HUDEP-2 (cell line): ENCODE measurements at regions not wholly inside any gene's neighbourhood (a gene's known extent, or its start where the extent isn't known, plus 50 kb on each side); places are given as distances from the start of the nearest gene placed in this dataset.
"Not testable (repeated sequence)": the region's sequence is repeated elsewhere in the genome, so short reads cannot be mapped to it uniquely, and the experiment has no call there.

Experiments used
- DNase-seq, 76 experiments: peaks; one replicate each; lab custom pipeline; 2025; ENCODE audit not compliant: unreplicated experiment in 76 of 76; lab: John Stamatoyannopoulos, UW

DNA sequence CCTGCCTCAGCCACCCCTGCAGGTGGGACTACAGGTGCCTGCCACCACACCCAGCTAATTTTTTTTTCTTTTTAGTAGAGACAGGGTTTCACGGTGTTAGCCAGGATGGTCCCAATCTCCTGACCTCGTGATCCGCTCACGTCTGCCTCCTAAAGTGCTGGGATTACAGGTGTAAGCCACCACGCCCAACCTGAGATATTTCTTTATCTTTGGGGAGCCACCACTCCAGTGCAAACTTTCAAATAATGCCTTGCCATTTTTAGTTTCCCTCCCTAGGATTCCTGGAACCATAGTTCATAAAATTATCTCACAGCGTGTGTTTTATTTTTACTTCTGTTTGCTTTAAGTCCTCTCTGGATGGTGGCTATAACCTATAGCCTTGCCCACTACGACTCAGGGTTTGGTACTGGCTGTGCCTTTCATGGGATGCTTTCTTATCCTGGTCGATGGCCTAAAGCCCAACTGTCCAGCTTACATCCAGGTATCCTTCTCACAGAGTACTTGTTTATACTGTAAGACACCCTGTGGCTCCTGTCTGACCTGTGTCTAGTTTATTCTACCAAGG lies 374.7 kb upstream of the NPAP1 start:
- DNase-seq = not testable (repeated sequence)

- not testable (repeated sequence) for DNase-seq
Measured at GRCh38 chr15:24301999-24302398, 373.6 kb upstream of the NPAP1 start.

DNA sequence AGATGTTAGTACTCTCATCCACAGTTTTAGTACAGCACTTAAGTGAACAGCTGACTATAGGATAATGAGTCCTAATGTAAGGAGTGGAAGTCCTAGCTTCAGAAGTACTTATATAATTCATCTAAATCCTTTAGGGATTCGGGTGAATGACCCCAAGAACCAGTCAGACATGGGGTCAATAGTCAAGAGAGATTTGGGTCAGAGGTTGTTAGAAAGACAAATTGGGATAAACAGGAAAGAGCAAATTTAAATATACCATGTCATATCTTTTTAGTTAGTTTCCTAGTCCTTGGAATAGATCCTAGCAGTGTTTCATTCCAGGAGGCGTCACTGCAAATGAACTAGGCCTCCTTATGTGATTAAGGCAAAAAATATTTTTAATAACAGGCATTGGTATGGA lies 370.8 kb upstream of the NPAP1 start:
- not testable (repeated sequence) for DNase-seq

GRCh38 chr15:24305643-24306042 lies 369.9 kb upstream of the NPAP1 start:
- not testable (repeated sequence) for DNase-seq

- not testable (repeated sequence) for DNase-seq
Measured at GRCh38 chr15:24309700-24310099, 365.9 kb upstream of the NPAP1 start.

DNA sequence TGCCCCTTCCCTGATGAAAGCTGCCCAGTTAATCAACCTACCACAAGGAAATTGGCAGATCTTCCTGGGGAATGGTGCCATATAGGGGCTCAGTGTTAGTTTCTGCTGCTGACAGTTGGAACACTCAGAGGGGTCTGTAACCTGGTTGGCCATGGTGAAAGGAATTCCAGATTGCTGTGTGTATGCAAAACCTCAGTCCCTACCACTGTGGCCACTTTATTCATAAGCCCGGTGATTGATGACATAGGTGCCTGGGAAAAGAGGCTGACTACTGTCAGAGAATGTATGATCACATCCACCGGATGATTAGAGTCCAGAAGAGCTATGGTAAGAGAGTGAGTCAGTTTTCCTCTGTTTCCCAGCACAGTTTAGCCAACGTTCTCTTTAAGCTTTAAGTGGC lies 363.9 kb upstream of the NPAP1 start:
- DNase-seq = not testable (repeated sequence)

- DNase-seq = not testable (repeated sequence)
Measured at GRCh38 chr15:24316326-24316725, 359.2 kb upstream of the NPAP1 start.

DNA sequence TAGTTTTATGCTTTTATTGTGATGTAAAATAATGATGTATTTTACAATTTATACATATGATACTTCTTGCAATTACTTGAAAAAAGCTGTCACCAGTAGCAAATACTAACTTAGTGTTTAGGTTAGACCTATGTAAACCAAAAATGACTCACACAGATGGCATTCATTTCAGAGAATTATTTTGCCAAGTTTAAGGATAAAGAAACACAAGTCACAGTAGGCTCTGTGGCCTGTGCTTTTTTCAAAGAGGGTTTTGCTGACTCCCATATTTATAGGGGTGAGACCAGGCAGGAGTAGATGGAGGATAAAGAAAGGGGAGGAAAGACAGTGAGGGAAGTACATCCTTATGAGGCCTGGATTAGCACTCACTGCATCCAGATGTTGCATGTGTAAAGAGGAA lies 356.6 kb upstream of the NPAP1 start:
- DNase-seq = no peak

- not testable (repeated sequence) for DNase-seq
Measured at GRCh38 chr15:24324096-24324495, 351.5 kb upstream of the NPAP1 start.

- DNase-seq = not testable (repeated sequence)
Measured at GRCh38 chr15:24326513-24326912, 349.1 kb upstream of the NPAP1 start.

DNA sequence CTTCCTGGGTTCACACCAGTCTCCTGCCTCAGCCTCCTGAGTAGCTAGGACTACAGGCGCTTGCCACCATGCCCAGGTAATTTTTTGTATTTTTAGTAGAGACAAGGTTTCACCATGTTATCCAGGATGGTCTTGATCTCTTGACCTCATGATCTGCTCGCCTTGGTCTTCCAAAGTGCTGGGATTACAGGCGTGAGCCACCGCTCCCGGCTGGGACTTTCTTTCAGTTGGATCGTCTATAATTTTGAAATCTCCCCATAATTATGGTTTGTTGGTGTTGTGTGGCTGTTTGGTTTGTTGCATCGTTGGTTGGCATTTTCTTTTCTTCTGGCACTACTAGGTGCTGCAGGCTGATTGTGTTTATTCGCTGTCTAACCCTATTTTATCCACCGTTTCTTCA lies 343.6 kb upstream of the NPAP1 start:
- not testable (repeated sequence) for DNase-seq

- not testable (repeated sequence) for DNase-seq
Measured at GRCh38 chr15:24341876-24342275, 333.7 kb upstream of the NPAP1 start.

- DNase-seq = not testable (repeated sequence)
Measured at GRCh38 chr15:24352777-24353176, 322.8 kb upstream of the NPAP1 start.

DNA sequence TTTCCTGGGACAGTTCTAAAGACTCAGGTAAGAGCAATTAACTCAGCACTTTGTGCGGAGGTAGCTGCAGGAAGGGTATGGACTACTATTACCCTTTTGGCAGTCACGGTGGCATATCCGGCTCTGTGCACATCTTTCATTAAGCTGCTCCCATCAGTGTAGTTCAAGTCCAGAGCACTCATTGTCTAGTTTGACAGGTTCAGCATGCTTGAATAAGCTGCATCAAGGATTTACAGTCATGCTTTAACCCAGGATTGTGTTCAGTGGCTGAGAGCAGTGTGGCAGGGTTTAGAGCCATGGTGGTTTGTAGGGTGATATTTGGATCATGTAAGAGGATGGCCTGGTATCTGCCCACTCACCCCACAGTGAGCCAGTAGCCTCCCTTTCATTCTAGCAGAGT lies 294.5 kb upstream of the NPAP1 start:
- not testable (repeated sequence) for DNase-seq

GRCh38 chr15:24385258-24385657 lies 290.3 kb upstream of the NPAP1 start:
- not testable (repeated sequence) for DNase-seq

GRCh38 chr15:24394303-24394702 lies 281.3 kb upstream of the NPAP1 start:
- DNase-seq = no peak

DNA sequence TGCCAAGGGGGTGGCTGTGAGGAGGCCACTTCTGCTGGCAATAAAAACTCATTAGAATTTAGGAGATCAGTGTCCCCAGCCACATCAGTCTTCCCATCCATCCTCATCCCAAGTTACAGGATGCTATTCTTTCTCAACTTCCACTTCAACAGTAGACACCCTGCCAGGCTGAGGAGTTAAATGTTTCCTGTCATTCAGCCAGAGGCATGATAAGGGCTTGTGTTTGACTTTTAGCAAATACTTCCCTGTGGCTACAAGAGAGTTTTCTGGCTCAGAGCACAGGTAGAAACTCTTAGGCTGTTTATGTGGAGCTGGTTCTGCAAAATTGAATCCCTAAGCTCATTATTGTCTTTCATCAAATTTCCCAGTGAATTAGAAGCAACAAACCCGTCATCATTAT lies 262.9 kb upstream of the NPAP1 start:
- DNase-seq = not testable (repeated sequence)

DNA sequence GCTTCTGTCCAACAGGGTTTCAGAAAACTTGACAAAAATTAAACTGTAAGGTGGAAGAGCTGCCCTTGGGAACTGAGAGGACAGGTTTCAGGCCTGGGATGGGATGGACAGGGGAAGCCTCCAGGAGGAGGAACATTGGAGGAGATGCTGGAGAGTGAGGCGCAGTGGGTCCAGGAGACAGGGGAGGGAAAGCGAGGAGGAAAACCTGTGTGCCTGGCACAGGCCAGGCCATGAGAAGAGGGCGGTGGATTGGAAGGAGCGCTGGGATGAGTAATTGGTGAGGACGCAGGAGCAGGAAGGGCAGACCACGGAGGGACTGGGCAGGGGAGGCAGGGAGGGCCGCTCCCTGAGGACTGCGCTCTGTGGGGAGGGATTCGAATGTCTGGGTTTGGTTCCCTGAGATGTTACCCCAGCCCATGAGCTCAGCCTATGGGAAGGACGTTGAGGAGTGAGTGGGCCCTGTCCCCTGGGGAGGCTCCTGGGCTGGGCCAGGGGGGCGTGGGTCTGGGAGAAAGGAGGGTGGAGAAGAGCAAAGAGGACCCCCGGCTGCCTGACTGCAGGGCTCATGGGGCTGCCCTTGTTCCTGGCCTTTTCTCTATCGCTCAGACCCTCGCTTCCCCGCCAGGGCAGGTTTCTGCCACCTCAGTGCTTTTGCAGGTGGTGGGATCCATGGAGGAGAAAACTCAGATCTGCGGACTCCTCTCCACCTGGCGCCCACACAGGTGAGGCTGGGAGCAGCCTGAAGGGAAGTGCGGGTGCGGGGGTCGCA lies 249.1 kb upstream of the NPAP1 start:
- not testable (repeated sequence) for DNase-seq

DNA sequence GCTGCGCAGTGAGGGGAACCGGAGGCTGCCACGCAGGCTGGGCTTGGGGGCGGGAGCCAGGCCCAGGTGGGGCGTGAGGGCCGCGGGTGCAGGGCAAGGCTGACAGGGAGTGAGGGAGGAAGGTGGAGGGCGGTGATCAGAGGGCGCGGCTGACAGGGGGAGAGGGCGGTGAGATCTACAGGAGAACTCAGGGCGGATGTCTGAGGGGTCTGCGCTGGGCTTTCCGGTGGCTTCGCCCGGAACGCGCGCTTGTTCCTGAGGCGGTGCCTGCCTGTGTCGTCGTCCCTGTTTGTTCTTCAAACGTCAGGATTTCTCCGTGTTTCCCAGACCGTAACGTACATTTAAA lies 248.5 kb upstream of the NPAP1 start:
- not testable (repeated sequence) for DNase-seq

- DNase-seq = not testable (repeated sequence)
Measured at GRCh38 chr15:24435075-24435820, 240.3 kb upstream of the NPAP1 start.

DNA sequence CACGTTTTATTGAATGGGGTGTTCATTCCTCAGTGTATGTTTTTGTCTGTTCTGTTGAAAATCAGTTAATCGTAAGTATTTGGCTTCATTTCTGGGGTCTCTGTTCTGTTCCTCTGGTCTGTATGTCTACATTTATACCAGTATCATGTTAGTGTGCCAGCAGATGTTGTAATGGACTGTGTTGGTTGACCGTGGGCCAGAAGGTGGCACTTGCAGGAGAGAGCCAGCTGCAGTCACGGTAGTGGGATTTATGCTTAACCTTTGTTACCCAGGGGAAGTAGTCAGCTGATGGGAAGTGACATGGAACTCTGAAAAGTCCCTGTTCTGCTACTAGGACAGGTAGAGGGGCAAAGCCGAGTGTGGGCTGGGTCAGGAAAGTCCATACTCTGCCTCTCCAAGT lies 238.3 kb upstream of the NPAP1 start:
- DNase-seq = not testable (repeated sequence)

DNA sequence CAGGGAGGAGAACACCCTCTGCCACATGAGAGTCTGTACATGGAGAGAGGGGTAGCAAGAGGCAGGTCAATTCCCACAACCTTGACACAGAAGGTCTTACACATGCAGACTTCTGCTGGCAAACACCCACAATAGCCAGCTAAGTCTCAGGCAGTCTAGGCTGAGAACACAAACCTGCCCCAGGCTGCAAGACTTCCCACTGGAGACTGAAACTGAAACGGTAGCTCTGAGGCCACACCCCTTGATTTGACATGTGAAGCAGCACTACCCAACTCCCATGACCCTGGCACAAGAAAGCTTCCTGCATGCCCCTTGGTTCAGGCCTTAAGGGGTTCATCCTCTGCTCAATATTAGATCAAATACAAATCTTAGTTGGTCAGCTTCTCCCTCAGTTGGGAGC lies 237.8 kb upstream of the NPAP1 start:
- DNase-seq = not testable (repeated sequence)
